ENCODE measurements at regions not wholly inside any gene's neighbourhood (a gene's known extent, or its start where the extent isn't known, plus 50 kb on each side); places are given as distances from the start of the nearest gene placed in this dataset.

GRCh38 chr16:65667011-65667578 is 545.2 kb upstream of the CDH11 start:
- TF ChIP-seq CTCF (IDR thresholded peaks at IDR 0.05) (no peak), POLR2A (IDR thresholded peaks at IDR 0.05) (no peak)
